COR-L47 (cell line): ENCODE measurements at regions not wholly inside any gene's neighbourhood (a gene's known extent, or its start where the extent isn't known, plus 50 kb on each side); places are given as distances from the start of the nearest gene placed in this dataset.

Source experiments
- DNase-seq: peaks from one replicate; lab custom pipeline; 2025; lab: John Stamatoyannopoulos, UW

DNA sequence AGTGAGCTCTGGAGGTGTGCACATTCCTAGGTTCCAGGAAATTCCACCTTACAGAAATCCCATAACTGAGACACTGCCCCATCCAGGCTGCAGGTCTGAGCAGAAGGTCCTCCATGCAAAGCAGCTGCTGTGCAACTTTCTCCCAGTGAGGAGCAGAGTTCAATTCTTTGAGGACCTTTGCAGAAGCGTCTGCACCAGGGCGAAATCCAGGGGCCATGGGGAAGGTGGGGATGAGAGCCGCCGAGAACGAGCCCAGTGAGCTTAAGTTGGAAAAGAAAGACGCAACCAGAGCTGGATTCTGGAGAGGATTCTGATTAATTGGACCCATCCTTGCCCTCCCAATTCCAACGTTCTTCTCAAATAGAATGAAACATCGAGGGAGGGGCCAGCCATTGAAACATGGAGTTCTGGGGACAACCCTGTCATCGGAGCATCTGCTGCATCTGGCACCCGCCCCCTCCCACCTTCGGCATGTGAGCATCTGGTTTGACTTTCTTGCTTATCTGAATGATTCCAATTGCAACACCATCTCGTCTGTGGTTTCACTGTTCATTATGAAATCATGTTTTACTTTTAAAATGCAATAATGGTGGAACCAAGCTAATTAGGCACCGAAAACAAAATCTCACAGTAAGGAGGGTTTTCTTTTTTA, 190.6 kb upstream of the FOXF1 start:
- DNase-seq, result no peak

DNA sequence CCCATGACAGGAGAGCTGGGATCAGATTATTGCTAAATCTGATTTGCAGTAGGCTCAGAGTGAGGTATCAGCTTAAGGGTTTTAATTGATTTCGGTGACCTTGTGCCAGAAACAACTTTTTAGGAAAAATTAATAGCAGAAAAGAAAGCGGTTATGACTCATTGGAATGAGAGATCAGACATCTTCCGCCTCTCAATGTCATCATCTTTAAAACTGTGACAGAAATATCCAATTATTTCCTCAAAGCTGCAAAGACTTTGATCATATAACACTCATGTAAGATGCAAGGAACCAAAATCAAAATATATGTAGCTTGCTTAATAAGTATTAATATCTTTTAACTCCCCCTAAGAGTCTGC, 190.1 kb upstream of the FOXF1 start:
- DNase-seq, result no peak

DNA sequence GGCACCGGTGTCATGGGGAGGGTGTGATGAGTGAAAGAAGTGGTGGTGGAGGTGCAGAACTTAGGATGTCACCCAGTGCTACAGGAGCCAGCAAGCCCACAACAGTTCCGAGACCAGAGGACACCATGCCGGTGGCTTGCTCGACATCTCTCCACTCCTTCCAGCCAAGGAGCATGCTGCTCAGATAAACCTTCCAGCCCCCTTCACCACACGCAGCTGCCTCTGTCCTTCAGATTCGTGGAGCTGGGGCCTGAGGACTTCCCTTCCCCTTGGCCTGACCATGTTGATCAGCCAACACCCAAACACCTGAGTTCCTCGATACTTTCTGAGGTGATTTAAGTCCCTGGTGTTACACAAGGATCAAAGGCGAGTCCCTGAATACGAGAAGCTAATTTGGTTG, 188.8 kb upstream of the FOXF1 start:
- no peak for DNase-seq

DNA sequence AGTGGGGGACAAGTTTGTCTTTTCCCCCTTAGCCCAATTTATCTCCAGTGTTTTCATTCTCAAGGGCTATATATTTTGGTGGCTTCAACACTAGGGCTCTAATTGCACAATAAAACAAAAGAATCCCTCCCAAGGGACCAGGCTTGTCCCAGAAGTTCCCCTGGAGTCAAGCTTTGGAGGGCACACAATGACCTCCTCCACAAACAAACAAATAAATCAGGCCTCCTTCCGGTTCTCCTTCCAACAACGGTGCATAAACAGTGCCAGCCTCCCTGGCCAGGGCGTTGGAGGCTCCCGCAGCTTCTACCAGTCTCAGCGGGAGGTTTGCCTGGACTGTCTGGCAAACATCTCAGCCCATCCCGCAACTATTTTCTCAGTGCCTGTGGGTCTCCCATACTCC, 188.0 kb upstream of the FOXF1 start:
- no peak for DNase-seq

DNA sequence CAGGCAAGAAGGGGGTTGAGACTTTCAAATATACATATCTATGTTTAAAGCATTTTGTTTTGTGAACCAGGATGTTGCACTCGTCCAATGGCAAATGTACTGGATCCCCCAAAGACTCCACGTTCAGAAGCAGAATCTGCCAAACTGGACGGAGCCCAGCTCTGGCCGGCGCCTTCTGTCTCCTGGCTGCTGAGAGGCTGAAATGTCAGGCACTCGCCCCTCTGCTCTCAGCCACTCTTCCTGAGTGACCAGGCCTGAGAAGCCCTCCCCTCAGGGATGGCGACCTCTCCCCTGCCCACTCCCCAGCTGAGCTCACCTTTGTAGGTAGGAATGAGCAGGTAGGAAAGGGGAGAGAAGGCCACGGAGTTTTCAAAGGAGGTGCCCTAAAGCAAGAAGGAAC, 187.5 kb upstream of the FOXF1 start:
- DNase-seq, result no peak

DNA sequence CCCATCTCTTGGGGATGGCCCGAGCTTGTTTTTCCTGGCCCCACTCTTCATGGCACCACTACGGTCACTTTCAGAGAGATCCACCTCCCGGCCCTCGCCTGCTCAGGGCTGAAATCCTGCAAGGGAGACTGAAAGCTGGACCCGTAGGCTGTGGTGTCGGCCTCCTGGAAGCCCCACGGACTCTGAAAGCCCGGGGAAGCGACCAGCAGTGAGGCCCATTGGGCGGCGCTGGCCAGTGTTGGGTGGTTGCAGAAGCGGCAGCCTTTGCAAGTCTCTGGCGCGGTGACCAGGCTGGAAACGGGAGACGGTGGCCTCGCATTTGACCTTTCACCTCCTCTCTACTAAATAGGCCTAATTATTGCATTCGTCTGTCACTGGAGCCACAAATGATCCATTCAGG, 186.0 kb upstream of the FOXF1 start:
- DNase-seq, result no peak

DNA sequence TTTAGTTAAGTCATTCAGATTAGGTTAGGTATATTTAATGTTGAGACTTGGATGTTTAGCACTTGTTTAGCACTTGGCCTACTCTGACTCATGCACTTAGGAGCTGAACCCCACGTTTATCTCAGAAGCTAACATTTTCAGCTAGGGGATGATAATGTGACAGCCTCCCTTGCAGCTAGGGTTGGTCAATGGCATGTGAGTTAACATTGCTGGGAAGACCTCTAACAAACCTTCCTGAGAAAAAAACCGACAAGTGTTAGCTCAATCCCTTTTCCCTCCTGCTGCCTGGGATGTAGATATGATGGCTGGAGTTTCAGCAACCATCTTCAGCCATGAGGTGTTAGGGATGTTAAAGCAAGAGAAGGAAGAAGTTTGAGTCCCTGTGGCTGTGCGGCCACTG, 185.0 kb upstream of the FOXF1 start:
- DNase-seq, result no peak

DNA sequence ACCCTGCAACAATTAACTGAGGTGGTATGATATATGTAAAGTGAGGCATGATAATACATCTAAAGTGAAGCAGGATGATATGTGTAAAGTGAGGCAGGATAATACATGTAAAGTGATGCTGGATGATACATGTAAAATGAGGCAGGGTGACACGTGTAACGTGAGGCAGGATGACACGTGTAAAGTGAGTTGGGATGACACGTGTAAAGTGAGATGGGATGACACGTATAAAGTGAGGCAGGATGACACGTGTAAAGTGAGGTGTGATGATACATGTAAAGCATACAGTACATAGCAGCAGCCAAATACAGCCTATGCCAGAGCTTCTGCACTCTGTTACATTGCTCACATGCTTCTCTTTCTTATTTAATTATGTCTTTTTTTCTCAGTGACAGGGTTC, 184.4 kb upstream of the FOXF1 start:
- DNase-seq, result no peak

DNA sequence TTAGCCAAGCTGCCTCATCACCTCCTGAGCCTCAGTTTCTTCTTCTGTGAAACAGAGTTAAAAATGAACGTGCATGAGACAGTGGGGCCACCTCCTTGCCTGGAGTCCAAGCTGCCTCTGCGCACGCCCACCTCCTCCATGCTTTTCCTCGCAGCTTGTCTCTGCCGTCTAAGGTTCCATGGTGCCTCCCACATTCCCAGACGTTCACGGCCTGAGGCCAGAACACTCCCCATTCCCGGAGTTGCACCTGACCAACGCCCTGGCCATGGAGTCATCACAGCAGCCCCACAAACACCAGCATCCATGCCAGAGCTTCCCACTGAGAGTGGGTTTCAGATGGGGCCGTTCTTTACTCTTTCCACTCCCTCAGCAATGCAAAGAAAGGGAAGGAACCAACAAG, 183.0 kb upstream of the FOXF1 start:
- DNase-seq, result no peak

DNA sequence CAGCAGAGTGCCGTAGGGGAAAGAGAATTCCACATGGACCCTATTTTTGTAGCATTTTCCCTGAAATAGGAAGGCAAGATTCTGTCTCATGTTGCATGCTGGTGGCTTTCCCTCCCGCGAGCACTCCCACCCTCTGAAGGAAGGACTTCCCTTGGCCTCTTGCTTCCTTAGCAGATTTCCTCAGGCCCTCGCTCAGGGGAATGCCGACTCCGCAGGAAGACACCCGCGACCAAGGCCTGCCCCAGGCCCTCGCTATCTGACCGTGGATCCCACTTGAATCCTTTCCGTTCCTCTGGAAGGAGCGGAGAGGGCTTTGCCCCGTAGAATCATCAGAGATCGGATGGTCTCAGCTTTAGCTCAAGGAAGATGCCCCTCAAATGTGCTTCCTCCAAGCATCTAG, 179.4 kb upstream of the FOXF1 start:
- no peak for DNase-seq

DNA sequence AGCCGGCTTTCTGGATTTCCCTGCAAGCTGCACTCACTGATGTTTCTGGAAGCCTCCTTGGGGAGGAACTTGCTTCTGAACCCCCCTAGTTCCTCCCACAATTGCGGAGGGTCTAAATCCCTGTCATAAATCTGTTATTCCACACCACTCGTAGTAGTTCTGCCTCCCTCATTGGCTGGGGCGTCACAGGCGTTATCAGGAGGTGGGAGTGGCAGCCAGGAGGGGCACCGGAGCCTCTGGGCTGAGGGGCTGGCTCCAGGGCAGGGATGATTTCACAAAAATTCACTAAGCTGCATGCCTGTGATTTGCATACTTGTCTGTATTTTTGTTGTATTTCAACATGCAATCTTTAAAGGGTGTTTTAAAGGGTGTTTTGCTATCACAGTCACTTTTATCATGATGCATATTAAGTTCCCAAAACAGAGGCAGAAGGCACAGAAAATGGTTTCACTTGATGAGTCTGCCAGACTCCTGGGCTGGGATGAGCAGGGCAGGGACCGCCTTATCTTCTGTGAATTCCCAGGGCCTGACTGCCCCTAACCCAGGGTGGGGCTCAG, 176.2 kb upstream of the FOXF1 start:
- DNase-seq, result no peak

DNA sequence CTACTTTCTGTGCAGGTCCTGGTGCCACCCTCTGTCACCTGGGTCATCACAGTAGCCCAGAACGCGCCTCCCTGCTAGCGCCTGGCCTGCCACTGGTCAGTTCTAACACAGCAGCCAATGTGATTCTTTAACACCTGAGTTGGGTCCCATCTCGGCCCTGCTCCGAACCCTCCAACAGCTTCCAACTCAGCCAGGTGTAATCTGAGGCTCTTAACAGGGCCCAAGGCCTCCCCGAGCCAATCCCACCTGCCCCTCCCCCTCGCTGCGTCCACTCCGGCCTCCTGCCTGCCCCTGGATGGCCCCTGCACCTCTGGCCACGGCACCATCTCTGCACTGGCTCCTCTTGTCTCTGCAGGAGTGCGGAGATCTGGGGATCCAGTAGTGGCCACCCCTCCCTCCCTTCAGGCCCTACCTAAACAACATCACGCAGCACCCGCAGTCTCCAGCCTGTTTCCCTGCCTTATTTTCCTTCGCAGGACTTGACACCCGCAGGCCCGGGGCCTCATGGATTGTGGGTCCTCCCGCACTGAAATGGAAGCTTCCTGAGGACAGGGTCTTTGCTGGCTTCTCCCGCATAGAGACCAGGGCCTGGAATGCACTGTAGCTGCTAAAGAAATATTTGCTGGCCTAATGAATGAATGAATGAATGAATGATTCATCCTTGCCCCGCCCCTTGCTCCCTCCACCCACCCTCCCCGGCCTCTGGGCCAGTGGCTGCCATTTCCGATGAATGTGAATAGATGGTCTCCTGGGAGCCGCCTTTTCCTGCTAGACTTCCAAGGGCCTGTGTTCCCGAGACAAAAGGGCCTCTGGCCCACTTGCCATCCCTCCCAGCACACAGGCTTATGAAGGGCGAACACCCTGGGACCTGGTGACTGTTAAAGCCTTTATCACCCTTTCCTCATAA, 174.8 kb upstream of the FOXF1 start:
- DNase-seq, result no peak

DNA sequence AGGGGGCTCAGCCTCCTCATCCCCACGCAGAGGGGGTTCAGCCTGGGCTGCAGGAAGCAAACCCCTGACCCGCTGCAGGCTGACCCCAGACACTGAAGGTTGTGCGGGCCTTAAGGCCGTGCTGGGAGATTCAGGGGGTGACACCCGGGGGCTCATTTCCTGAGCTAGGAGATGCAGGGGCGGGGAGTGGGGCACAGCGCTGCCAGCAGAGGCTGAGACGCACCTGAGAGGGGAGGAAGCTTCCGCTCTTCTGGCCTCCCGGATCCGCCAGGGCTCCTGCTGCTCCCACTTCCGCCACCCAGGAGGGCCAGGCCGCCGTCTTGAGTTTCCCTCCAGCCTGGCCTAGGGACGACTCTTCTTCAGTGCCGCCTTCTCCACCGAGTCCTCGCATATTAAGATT, 173.2 kb upstream of the FOXF1 start:
- DNase-seq, result no peak

DNA sequence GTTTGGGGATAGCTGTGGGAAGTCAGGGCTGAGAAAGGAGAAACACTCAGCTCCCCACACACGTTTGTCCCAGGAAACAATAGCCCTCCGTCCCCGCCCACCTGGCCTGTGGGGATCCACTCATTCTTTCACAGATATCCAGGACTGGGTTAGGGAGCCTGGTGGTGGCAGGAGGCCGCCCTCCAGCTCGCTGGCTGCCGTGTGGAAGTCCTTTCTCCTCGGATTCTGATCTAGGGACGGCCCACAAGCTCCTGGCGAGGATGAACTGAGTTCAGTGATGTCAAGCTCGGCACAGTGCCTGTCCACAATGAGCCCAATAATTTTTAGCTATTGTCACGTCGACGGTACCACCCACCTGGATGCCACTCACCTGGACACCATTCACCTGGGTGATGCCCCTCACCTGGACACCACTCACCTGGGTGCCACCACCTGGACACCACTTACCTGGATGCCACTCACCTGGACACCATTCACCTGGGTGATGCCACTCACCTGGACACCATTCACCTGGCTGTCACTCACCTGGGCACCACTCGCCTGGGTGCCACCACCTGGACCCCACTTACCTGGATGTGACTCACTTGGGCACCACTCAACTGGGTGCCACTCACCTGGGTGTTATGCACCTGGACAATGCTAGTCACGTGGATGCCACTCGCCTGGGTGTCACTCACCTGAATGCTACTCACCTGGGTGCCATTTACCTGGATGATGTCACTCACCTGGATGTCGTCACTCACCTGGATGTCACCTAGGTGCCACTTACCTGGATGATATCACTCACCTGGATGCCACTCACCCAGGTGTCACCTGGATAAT, 172.5 kb upstream of the FOXF1 start:
- no peak for DNase-seq

DNA sequence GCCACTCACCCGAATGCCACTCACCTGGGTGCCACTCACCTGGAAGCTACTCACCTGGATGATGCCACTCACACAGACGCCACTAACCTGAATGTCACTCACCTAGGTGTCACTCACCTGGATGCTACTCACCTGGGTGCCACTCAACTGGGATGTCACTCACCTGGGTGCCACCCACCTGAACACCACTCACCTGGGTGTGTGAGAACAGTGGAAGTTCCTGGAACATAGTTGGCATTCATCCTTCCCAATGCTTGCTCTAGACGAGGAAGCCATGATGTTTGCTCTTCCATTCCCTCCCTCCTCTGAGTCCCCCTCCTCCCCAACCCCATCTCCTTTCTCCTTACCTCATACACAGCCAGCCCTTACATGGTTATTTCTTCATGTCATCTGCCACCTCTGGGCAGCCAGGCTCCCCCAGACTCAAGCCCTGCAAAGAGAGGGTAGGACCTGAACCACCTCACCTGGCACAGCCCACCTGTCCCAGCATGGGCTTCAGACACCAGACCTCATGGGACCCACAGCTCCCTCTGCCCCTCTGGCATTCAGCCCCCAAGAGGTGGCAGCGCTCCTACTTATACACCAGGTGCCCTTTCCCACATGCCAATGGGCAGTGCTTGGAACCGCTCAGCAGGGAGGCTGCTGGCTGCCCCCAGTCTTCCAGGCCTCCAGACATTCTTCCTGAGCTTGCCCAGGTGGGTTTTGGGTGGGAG, 171.8 kb upstream of the FOXF1 start:
- DNase-seq, result no peak

DNA sequence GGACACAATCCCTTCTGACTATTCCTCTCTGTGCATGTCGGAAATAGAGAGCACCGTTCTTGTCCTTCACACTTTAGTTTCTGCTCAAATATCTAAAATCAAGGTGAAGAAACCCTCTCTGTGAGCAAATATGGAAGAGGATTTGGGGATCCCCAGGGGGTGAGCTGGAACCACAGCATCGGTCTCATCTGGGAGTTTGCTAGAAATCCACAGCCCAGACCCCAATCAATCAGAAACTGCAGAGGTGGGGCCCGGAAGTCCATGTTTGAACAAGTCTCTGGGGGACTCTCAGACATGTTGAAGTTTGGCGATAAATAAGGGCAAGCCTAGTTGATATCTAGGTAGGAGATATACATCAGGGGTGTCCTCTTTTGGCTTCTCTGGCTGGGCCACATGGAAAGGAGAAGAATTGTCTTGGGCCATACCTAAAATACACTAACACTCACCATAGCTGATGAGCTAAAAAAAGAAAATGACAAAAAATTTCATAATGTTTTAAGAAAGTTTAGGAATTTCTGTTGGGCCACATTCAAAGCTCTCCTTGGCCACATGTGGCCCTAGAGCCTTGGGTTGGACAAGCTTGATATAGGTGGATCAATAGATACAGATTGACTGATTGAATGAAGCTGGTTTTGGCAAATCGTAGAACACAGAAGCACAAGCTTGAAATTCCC, 168.0 kb upstream of the FOXF1 start:
- DNase-seq, result no peak

DNA sequence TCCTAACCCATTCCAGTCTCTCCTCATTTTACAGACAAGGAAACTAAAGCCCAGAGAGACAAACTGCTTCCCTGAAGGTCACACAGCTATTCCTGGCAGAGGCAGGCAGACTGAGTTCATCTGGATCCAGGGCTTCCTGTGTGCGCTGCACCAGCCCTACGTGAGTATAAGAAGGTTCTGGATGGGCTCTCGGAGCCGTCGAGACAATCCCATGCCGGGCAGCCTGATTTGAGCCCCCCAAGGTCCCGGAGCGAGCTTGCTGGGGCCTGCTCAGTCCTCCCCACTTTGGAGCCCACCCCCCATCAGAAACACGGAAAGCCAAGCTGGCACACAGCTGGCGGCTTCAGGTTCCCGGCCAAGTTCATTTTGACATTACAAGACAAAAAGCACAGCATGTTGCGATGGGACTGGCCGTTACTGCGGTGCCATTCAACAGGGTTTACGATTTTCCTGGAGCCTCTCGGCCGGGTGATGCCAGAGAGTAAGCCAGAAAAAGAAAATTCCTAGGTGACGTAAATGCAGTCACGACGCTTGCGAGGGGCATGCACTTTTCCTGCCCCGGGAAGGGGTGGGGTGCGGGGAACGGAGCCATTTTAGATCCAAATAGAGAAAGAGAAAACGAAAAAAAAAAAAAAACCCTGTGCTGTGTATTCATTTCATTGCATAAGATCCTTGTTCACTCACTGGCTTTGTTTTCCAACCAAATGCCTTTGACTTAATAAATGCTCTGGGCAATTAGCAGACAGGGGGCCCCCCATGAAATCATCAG, 167.1 kb upstream of the FOXF1 start:
- no peak for DNase-seq

DNA sequence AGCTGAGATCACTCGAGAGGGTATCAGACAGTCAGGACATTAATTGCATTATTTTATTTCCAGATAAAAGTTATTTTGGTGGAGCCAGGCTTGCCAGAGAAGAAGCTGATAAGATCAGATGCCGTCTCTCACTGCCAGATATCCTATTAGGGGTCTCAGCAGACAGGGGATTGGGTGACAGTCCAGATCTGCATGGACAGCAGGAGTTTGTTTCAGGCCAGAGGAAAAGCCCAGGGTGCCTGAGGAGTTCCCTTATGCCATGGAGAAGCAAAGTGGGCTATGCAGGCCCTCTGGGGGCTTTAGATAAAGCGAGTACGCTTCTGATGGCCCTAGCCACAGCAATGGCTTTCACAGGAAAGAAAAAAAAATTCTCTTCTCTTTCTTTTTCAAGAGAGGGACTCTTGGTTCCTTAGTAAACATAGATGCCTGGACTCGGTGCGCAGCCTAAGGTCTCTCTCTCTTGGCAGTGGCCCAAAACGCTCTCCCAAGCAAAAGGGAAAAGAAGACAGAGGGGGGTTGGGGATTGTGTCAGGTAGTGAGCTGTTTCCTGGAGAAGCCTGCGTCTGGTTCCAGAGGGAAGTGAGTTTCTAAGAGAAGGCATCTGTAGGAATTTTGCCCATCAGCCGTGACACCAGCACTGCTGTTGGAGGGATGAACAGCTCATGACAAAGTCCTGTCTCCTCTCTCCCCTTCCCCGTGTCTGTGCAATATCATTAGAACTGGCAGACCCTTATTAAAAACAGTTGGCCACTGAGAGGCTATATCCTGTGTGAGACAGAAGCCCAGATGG, 166.3 kb upstream of the FOXF1 start:
- DNase-seq, result no peak

DNA sequence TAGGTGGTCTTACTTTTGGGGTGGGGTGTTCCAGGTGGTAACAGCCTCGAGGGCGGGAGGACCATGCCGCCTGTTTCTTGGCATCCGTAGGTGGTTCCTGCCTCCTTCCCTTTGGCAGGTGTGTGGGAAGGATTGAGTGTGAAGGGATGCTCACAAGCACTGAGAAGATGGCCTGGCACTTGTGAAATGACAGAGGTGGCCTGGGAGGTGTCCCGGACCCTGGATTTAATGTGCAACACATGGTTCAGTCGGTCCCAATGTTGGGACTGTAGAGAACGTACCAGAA, 165.8 kb upstream of the FOXF1 start:
- no peak for DNase-seq

DNA sequence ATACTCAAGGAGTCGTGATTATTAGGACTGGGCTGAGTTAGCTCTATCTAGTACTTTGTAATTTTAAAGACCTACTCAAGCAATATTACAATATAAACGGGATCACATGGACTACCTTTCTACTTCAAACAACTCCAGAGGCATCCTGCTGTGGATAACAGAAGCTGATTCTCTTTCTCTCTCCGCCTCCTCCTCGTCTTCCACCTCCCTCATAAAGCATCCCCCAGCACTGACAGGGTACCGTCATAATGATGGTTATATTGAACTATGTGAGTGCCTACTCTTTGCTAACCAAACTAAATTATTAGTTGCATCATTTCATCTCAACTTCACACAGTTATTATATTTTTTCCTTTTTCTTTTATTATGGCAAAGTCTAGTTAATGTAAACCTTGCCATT, 165.4 kb upstream of the FOXF1 start:
- DNase-seq, result no peak
